ENCODE measurements at regions not wholly inside any gene's neighbourhood (a gene's known extent, or its start where the extent isn't known, plus 50 kb on each side); places are given as distances from the start of the nearest gene placed in this dataset.

DNA sequence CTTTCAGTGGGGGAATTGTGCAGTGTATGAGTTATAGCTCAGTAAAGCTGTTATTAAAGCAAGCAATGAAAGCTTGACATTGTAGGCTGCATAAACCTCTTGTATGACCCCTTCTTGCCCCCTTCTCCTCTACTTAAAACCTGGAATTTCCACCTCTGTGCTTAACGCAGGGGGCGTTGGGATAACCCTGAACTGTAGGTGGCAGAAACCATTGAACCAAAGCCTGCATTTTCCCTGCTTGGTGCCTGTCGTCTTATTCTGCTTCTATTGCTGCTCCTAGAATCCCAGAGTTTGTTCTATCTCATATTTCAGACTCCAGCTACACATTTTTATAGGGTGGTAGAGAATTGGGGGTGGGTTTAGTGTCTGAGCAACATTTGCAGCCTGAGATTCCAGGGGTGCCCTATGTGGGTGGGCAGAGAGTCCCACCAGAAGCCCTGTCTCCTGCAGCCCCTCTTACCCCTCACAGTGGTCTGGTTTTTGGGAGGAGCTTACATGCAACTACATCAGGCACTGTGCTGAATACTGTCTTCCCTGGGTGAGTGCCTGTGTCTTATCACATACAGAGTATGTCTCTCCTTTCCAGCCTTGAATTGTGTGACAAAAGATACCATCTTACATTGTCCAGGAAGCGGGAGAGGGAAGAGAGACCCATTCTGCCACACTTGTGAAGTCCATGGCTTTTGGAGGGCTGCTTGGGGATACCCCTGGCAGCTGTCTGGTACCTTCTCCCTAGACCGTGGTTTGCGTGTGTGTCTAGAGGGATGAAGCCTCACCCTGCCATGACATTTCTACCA, 407.7 kb upstream of the EEF2KMT start:
- TF ChIP-seq BHLHE40 (IDR thresholded peaks at IDR 0.05; ENCODE audit: borderline replicate concordance): no peak
- TF ChIP-seq SUZ12 (IDR thresholded peaks at IDR 0.05): no peak
- no peak for TF ChIP-seq ELF4 (IDR thresholded peaks at IDR 0.05)
- TF ChIP-seq, protein P1, sequence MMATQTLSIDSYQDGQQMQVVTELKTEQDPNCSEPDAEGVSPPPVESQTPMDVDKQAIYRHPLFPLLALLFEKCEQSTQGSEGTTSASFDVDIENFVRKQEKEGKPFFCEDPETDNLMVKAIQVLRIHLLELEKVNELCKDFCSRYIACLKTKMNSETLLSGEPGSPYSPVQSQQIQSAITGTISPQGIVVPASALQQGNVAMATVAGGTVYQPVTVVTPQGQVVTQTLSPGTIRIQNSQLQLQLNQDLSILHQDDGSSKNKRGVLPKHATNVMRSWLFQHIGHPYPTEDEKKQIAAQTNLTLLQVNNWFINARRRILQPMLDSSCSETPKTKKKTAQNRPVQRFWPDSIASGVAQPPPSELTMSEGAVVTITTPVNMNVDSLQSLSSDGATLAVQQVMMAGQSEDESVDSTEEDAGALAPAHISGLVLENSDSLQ (IDR thresholded peaks at IDR 0.05): no peak
- no peak for TF ChIP-seq L3MBTL2 (conservative IDR thresholded peaks at IDR 0.05)
- no peak for TF ChIP-seq NFRKB (IDR thresholded peaks at IDR 0.05)
- no peak for TF ChIP-seq FOXM1 (IDR thresholded peaks at IDR 0.05; ENCODE audit: borderline replicate concordance)
- TF ChIP-seq SP1 (IDR thresholded peaks at IDR 0.05): no peak
- no peak for TF ChIP-seq TARDBP (IDR thresholded peaks at IDR 0.05)
- TF ChIP-seq LEF1 (IDR thresholded peaks at IDR 0.05; ENCODE audit: borderline replicate concordance): no peak
- no peak for TF ChIP-seq ZNF384 (IDR thresholded peaks at IDR 0.05)
- TF ChIP-seq FOXA1 (IDR thresholded peaks at IDR 0.05): no peak
- TF ChIP-seq CTBP1 (IDR thresholded peaks at IDR 0.05; ENCODE audit: borderline replicate concordance): no peak
- TF ChIP-seq FOXK2 (IDR thresholded peaks at IDR 0.05): no peak
